HepG2 (cell line): ENCODE measurements at regions not wholly inside any gene's neighbourhood (a gene's known extent, or its start where the extent isn't known, plus 50 kb on each side); places are given as distances from the start of the nearest gene placed in this dataset.
A peak's percentile ranks its signal among the peaks of the same experiment; 100 is the strongest.

Source experiments
- SIX1 ChIP-seq: sonication (generic); formaldehyde crosslinking; IDR thresholded peaks from 2 replicates; pipeline ENCODE4 v1.4.0; 2020; ENCODE audit warnings: missing genetic modification reagents, borderline replicate concordance
- THAP11 ChIP-seq: IDR thresholded peaks from 2 replicates; pipeline ENCODE4 v1.6.1; 2016; ENCODE audit warnings: missing biosample characterization, missing genetic modification reagents
- ZMYM4 ChIP-seq: sonication (generic); formaldehyde crosslinking; IDR thresholded peaks from 2 replicates; pipeline ENCODE4 v1.8.1; 2023; ENCODE audit warnings: mild to moderate bottlenecking, missing genetic modification reagents
- ZNF253 ChIP-seq: sonication (generic); formaldehyde crosslinking; IDR thresholded peaks from 2 replicates; pipeline ENCODE4 v1.8.0; 2022; ENCODE audit warnings: mild to moderate bottlenecking, missing genetic modification reagents, borderline replicate concordance
- TF ChIP-seq, protein P1 (sequence below): sonication (generic); formaldehyde crosslinking; IDR thresholded peaks from 2 replicates; pipeline ENCODE4 v1.5.0; 2020; ENCODE audit warnings: missing genetic modification reagents
- TF ChIP-seq, protein P2 (sequence below): sonication (generic); formaldehyde crosslinking; IDR thresholded peaks from 2 replicates; pipeline ENCODE4 v1.4.0; 2020; ENCODE audit warnings: missing genetic modification reagents
- TF ChIP-seq, protein P3 (sequence below): sonication (generic); formaldehyde crosslinking; conservative IDR thresholded peaks from 2 replicates; pipeline ENCODE4 v1.4.0; 2020; ENCODE audit warnings: missing genetic modification reagents
- TF ChIP-seq, protein P4 (sequence below): sonication (generic); formaldehyde crosslinking; IDR thresholded peaks from 2 replicates; pipeline ENCODE4 v1.9.0; 2021; ENCODE audit warnings: missing genetic modification reagents, borderline replicate concordance

DNA sequence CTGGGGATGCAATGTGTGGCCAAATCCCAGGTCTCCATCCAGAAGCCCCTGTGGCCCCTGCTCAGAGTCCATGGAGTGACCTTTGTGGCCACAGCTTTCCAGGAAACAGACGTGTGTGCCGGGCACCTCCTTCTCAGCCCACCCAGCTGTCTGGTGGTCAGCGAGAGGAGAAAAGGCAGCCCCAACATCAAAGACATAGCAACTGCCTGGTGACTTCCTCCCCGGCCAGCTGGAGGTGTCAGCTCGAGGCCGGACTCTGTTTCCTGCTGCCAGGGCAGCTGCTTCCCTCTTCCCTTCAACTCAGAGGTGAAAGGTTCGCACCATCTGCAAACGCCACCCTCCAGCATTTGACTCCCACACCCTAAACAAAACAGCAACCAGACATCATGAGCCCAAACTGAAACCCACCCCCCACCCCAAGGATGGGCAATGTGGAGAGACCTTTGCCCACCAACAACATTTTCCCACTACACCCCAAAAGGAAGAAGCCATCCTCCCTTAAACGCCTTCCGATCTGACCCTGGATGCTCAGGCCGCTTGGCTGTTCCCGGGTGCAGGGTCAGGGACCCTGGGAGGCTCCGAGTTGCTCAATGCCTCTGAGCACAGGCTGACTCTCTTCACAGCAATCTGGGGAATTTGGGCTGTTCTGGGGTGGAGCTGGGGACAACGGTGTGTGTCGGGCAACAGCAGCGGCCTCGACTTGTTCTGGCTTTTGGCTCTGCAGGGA lies 162.3 kb downstream of the PSMG1 start (continued):
- TF ChIP-seq, protein P1, sequence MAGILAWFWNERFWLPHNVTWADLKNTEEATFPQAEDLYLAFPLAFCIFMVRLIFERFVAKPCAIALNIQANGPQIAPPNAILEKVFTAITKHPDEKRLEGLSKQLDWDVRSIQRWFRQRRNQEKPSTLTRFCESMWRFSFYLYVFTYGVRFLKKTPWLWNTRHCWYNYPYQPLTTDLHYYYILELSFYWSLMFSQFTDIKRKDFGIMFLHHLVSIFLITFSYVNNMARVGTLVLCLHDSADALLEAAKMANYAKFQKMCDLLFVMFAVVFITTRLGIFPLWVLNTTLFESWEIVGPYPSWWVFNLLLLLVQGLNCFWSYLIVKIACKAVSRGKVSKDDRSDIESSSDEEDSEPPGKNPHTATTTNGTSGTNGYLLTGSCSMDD (CRISPR knock-in tag) = no peak
- TF ChIP-seq ZNF253 (CRISPR knock-in tag) (no peak), SIX1 (no peak), ZMYM4 (peak; percentile 41; the same call in 1 of the 2 replicates), THAP11 (CRISPR knock-in tag) (peak; percentile 20; the same call in 1 of the 2 replicates)
- TF ChIP-seq, protein P2, sequence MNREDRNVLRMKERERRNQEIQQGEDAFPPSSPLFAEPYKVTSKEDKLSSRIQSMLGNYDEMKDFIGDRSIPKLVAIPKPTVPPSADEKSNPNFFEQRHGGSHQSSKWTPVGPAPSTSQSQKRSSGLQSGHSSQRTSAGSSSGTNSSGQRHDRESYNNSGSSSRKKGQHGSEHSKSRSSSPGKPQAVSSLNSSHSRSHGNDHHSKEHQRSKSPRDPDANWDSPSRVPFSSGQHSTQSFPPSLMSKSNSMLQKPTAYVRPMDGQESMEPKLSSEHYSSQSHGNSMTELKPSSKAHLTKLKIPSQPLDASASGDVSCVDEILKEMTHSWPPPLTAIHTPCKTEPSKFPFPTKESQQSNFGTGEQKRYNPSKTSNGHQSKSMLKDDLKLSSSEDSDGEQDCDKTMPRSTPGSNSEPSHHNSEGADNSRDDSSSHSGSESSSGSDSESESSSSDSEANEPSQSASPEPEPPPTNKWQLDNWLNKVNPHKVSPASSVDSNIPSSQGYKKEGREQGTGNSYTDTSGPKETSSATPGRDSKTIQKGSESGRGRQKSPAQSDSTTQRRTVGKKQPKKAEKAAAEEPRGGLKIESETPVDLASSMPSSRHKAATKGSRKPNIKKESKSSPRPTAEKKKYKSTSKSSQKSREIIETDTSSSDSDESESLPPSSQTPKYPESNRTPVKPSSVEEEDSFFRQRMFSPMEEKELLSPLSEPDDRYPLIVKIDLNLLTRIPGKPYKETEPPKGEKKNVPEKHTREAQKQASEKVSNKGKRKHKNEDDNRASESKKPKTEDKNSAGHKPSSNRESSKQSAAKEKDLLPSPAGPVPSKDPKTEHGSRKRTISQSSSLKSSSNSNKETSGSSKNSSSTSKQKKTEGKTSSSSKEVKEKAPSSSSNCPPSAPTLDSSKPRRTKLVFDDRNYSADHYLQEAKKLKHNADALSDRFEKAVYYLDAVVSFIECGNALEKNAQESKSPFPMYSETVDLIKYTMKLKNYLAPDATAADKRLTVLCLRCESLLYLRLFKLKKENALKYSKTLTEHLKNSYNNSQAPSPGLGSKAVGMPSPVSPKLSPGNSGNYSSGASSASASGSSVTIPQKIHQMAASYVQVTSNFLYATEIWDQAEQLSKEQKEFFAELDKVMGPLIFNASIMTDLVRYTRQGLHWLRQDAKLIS (CRISPR knock-in tag) = no peak
- TF ChIP-seq, protein P3, sequence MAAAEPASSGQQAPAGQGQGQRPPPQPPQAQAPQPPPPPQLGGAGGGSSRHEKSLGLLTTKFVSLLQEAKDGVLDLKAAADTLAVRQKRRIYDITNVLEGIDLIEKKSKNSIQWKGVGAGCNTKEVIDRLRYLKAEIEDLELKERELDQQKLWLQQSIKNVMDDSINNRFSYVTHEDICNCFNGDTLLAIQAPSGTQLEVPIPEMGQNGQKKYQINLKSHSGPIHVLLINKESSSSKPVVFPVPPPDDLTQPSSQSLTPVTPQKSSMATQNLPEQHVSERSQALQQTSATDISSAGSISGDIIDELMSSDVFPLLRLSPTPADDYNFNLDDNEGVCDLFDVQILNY (CRISPR knock-in tag) = no peak
- TF ChIP-seq, protein P4, sequence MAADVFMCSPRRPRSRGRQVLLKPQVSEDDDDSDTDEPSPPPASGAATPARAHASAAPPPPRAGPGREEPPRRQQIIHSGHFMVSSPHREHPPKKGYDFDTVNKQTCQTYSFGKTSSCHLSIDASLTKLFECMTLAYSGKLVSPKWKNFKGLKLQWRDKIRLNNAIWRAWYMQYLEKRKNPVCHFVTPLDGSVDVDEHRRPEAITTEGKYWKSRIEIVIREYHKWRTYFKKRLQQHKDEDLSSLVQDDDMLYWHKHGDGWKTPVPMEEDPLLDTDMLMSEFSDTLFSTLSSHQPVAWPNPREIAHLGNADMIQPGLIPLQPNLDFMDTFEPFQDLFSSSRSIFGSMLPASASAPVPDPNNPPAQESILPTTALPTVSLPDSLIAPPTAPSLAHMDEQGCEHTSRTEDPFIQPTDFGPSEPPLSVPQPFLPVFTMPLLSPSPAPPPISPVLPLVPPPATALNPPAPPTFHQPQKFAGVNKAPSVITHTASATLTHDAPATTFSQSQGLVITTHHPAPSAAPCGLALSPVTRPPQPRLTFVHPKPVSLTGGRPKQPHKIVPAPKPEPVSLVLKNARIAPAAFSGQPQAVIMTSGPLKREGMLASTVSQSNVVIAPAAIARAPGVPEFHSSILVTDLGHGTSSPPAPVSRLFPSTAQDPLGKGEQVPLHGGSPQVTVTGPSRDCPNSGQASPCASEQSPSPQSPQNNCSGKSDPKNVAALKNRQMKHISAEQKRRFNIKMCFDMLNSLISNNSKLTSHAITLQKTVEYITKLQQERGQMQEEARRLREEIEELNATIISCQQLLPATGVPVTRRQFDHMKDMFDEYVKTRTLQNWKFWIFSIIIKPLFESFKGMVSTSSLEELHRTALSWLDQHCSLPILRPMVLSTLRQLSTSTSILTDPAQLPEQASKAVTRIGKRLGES (CRISPR knock-in tag) = no peak
